AG08396 (cell line): ENCODE measurements at regions not wholly inside any gene's neighbourhood (a gene's known extent, or its start where the extent isn't known, plus 50 kb on each side); places are given as distances from the start of the nearest gene placed in this dataset.
"Not testable (repeated sequence)": the region's sequence is repeated elsewhere in the genome, so short reads cannot be mapped to it uniquely, and the experiment has no call there.

ENCODE experiments used
- DNase-seq: peaks from one replicate; pipeline ENCODE4 v3.0.0; 2012; ENCODE audit warnings: low spot score, mixed read lengths

DNA sequence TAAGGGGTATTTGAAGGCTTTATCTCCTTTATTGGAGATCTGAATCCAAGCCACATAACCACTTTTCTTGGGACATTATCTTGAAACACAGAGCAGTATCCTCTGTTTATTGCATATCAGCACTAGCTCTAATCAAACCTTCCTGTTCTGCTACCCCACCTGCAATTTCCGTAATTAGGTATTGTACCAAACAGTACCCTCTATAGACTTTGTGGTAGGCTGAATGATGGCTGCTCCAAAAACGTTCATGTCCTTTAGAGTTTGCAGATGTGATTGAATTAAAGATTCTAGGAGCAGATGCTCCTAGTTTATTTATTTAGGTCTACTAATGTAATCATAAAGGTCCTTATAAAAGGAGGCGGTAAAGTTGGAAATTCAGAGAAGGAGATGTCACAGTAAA, 573.0 kb upstream of the ATXN7L3B start:
- DNase-seq: no peak

DNA sequence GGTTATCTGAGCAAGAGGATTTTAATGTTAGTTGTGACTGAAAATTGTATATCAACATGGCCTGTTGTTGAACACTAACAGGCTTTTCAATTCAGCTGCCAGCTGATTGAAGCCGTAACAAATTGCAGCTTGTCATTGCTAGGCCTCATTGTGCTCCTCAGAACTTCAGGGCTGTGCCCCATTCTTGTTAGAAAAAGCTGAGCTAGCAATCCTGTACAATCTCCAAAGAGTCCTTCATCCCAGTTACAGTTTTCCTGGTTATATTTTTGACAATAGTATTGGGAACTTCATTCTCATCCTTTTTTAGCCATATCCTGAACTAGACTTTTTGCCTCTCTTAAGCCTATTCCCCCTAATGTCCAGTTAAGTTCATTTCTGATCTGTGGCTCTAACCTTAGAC, 564.1 kb upstream of the ATXN7L3B start:
- DNase-seq: no peak

DNA sequence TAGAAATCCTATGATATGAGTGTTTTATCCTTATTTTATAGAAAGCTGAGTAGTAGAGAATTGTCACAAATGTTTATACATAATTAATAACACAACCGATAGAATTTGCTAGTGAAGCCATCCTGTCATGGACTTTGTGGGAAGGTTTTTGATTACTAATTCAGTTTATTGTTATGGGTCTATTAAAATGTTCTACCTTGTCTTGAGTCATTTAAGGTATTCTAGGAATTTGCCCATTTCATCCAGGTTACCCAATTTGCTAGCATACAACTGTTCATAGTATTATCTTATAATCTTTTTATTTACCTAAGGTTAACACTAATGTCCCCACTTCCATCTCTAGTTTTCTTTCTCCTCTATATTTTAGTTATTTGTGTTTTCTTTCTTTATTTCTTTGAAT, 553.1 kb upstream of the ATXN7L3B start:
- DNase-seq: no peak

DNA sequence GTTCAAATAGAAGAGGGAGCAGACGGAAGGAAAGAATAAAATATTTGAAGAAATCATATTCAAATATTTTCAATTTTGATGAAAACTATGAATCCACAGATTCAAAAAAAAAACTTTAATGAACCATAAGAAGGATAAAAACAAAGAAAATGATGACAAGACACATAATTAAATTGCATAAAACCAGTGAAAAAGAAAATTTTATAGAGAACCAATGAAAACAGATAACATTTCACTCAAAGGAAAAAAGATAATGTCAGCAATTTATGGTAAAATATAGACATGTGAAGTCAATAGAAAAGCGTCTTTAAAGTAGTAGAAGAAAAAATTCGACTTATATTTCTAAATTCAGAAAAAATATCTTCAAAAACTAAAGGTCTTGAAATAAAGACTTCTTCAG, 546.5 kb upstream of the ATXN7L3B start:
- no peak for DNase-seq

DNA sequence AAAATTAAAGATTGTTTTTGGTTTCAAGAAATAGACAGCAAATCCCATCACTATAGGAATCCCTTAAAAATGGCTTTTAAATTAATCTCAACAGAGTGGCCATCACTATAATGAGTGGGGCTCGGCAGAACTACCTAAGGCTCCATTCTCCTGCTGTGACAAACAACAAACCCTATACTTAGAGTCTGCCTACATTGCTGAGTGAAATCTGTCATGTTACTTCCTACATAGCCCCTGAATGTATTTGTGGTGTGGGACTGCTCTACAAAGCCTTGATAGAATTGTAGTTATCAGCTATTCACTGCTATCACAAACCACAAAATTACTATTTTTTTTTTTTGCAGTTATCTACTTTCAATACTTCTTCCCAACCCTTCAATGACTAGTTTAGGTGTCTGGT, 538.7 kb upstream of the ATXN7L3B start:
- no peak for DNase-seq

DNA sequence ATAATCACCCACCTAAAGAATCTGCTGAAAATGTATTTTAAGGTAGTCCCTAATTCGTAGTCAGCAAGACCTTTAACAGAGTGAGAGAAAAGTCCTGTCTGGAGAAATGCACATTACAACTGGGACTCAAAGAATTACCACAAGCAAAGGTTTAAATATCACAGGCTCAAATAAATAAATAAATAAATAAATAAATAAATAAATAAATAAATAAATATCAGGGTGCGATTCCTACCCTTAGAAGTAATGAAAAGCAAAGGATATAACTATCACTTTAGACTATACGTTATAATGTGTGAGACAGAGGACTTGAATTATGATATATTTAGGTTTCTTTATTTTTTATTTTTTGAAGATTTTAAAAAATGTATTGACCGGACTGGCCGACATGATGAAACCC, 522.5 kb upstream of the ATXN7L3B start:
- DNase-seq: no peak

DNA sequence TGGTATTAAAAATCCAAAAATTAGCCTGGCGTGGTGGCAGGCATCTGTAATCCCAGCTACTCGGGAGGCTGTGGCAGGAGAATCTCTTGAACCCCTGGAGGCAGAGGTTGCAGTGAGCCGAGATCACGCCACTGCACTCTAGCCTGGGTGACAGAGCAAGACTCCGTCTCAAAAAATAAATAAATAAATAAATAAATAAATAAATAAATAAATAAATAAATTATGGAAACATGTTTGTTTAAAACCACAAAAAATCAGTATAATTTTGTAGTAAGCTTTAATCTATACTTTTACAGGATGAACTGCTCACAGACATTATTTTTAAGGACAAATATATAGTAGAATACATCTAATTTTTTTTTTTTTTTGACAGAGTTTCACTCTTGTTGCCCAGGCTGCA, 521.3 kb upstream of the ATXN7L3B start:
- DNase-seq: not testable (repeated sequence)

DNA sequence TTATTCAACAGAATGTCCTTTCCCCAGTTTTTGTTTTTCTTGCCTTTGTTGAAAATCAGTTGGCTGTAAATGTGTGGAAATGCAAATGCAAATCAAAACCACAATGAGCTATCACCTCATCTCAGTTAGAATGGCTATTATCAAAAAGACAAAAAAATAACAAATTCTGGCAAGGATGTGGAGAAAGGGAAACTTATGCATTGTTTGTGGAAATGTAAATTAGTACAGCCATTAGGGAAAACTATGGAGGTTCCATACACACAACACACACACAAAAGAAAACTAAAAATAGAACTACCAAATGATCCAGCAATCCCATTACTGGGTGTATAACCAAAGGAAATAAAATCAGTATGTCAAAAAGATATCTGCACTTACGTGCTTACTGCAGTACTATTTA, 518.8 kb upstream of the ATXN7L3B start:
- DNase-seq: no peak

DNA sequence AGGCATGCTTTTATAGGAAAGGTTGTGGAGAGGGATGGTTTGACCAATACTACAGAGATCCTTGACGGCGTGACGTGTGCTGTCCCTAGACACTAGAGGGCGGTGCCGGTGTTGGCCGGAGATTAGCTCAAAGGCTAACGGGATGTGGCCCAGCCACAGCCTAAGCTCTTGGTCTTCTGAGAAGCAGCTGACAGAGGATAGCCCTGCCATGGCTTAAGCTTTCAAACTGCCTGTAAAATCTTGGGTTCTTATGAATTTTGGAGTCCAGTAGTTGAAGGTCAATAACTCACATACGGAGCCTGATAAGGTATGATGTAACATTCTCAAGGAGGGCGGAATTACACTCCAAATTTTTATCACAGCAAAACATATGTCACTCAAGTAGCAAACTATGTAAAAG, 515.7 kb upstream of the ATXN7L3B start:
- DNase-seq: peak; percentile 4

DNA sequence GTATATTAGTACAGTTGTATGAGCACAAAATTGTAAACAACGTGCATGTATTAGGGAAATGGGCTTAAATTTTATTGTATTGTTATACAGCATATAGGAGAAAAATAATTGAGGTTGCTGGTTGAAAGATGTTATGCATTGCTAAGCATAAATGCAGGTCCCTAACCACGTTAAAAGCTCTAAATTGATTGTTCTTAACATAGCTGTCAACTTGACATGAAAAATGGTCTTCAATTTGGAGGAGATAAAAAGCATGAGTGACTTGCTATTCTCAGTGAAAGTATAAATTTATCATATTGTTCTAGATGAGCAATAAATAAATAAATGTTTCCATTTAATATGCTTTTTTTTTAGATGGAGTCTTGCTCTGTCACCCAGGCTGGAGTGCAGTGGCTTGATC, 506.6 kb upstream of the ATXN7L3B start:
- DNase-seq: no peak

DNA sequence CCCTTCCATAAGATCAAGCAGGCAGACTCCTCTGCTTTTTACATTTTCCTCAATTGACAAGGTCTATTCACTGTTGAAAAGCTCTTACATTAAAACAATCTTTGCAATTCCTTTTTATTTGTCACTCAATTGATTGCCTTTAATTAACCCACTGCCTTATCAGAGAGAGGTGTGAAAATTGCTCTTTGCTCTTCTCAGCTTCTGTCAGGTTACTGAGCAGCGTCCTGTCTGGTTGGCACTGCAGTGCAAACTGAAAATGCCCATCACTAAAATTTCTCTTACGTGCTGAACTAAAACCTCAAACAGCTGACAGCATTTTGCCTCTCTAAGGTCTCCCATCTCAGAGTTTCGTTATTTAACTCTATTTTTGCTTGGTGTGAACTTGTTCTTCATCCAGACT, 504.1 kb upstream of the ATXN7L3B start:
- DNase-seq: no peak

DNA sequence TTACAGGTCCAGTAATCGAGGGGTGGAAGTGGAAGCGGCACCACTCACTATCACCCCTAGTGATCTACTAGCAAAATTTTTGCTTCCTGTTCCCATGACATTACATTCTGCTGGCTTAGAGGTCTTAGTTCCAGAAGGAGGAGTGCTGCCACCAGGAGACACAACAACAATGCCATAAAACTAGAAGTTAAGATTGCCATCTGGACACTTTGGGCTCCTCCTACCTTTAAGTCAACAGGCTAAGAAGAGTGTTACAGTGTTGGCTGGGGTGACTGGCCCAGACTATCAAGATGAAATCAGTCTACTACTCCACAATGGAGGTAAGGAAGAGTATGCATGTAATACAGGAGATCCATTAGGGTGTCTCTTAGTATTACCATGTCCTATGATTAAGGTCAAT, 498.5 kb upstream of the ATXN7L3B start:
- DNase-seq: not testable (repeated sequence)

DNA sequence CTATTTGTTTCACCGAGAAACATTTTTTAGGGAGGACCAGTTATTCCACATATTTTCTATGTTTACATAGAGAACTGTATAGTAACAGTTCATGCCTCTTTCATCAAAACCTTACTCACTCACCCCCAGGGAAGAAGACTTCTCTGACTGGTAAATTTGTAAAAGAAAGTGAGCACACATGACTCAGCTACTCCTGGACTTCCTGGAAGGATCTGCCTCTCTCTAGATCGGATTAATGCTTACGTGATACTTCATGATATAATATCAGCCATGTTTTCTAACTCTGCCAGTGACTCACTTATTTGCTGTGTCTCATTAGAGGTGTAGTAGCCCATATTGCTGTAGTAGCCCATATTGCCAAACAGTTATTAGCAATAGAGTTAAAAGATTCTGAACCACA, 494.3 kb upstream of the ATXN7L3B start:
- no peak for DNase-seq

DNA sequence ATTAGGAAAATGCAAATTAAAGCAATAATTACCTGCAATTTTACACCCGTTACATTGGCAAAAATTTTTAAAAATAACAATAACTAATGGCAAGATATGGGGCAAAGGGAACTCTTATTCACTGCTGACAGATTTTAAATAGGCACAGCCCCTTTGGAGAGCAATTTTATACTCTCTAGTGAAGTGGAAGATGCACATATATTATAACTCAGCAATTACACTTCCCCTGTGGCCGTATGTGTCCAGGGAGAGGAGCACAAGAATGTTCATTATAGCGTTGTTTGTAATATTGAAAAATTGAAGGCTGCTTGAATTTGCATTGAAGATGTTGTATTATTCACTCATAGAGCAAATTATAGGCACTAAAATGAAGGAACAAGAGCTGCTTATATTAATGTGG, 488.3 kb upstream of the ATXN7L3B start:
- no peak for DNase-seq

DNA sequence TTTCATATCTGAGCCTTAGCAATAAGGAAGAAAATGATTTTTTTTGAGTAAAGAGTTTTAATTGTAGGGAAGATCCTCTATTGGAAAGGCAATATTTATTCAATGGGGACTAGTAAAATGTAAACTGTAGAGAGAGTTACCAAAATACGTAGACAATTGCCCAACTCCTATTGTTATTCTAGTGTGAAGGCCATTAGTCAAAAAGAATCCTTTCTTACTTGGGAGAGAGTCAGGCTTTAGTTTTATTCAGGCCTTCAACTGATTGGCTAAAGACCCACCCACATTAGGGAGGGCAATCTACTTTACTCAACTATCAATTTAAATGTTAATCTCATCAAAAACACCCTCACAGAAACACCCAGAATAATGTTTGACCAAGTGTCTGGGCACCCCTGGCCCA, 485.8 kb upstream of the ATXN7L3B start:
- DNase-seq: no peak

DNA sequence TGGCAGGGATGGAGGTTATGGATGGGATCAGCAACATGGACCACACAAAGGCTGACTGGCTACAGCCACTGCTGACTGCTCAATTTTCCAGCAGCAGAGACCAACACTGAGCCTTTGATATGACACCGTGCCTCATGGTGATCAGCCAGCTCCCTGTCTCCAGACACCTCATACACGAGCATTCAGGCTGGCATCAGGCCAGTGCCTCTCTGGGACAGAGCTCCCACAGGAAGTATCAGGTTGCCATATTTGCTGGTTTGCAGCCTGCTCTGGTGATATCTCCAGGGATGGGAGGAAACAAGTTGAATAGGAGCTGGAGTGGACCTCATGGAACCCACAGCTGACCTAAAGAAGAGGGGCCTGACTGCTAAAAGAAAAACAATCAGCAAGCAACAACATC, 471.2 kb upstream of the ATXN7L3B start:
- no peak for DNase-seq

DNA sequence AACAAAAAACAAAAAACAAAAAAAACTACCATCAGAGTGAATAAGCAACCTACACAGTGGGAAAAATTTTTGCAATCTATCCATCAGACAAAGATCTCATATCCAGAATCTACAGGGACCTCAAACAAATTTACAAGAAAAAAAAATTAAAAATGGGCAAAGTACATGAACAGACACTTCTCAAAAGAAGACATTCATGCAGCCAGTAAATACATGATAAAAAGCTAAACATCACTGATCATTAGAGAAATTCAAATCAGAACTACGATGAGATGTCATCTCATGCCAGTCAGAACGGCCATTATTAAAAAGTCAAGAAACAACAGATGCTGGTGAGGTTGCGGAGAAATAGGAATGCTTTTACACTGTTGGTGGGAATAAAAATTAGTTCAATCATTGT, 466.5 kb upstream of the ATXN7L3B start:
- no peak for DNase-seq

DNA sequence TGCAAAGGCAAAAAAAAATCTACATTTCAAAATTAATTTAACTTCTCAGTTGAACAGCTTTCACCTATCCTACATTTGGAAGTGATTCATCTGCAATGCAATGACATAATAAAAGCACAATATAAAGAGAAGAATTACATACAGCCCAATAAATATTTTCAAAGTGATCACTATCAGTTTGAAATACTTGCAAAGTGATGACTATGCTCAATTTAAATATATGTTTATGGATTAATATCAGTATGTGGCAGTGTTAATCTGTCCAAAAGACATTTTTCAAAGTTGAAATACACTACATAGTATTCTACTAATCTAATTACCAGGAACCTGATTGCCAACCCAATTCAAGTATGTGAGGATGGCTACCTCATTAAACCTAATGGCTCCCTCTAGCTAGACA, 460.7 kb upstream of the ATXN7L3B start:
- DNase-seq: no peak

DNA sequence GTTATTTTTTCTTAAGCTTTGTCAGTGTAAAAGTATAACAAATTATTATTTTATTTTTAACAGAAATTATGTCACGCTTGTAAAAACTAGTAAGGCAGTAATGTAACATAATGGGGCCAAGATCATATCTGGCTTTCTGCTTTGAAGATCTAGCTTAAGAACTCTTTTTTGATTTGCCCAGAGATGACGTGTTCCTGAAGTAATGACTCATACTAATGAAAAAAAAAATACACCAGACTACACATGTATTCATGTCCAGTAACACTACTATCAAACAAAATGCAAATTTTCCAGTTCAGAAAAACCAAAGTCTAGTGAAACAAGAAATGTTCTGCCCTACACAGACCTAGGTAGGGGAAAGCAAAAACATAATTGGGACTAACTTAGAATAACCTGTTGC, 432.2 kb upstream of the ATXN7L3B start:
- no peak for DNase-seq

DNA sequence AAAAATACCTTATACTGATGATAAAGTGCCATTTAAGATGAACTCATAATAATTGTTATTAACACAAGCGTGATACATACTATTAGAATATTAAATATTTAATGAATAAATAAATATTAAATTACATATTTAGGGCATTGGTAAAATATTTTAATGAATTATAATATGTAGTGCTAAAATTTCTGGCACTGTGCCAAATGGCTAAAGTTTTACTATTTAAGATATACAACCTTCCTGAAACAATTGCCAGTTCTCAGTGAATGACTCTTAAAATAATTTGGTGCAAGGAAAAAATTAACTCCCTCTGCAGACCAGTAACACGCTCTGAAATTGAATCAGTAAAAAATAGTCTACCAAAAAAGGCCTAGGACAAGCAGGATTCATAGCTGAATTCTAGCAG, 428.9 kb upstream of the ATXN7L3B start:
- no peak for DNase-seq

DNA sequence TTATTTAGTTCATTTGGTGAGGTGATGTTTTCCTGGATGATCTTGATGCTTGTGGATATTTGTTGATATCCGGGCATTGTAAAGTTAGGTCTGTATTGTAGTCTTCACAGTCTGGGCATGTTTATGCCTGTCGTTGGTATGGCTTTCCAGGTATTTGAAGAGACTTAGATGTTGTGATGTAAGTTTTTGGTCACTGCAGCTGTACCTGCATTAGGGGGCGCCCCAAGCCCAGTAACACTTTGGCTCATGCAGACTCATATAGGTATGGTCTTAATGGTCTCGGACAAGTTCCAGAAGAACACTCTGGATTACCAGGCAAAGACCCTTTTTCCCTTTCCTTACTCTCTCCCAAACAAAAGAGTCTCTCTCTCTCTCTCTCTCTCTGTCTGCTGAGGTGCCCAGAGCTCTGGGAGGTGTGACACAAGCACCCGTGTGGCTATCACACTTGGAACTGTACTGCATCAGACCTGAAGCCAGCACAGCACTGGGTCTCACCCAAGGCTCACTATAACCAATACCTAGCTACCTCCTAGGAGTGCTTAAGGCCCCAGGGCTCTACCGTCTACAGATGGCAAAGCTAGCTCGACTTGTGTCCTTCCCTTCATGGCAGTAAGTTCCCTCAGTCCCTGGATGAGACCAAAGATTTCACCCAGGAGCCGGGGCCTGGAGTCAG, 425.8 kb upstream of the ATXN7L3B start:
- no peak for DNase-seq

DNA sequence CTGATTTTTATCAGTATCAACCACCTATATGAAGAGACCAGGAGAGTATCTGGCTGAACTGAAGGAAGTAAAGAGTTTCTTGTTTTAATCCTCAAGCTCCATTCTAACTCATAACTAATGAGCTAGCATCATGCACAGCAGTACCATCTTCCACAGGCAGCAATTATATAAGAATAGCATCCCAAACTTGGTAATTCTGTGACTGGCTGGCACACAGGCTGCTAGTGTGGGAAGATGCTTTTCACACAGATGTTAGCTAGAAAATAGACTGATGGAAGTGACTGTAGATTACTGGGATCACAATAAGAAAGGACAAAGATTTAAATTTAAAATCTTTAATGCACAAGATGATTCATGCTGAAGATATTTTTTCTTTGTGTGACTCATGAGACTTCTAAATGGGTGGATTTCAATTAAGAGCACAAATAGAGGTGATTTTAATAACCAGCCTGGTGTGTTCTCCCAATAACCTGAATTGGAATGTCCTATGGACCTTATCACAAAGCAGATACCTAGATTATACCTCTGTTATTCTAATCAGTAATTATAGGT, 417.7 kb upstream of the ATXN7L3B start:
- DNase-seq: no peak

DNA sequence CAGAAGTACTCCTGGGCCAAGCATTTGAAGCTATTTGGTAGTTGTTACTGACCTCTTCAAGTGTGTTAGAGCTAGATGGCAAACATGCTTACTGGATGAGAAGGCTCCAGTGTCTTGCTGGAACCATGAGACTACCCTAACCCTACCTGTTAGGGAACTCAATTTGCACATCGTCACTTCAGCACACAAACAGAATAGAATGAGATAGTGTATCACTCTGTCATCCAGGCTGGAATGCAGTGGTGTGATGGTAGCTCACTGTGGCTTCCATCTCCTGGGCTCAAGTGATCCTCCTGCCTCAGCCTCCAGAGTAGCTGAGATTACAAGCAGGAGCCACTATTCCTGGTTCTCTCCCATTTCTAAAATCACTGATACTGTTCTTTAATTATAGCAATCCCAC, 417.0 kb upstream of the ATXN7L3B start:
- no peak for DNase-seq

DNA sequence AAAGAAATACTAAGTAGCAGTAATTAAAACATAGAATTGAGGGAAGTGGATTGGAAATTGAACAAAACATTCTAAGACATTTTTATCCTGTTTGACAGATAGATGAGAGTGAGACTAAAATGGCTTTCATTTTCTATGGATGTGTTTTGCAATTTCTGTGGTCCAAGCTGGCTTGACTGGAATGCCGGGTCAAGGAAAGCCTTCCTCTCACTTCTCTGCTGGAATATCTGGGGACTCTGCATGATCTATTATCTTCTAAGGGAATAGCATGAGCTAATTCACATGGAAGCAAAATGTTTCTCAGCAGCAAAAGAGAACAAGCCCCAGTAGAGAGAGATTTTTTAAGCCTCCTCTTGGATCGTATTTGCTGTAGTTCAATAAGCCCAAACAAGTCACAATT, 407.9 kb upstream of the ATXN7L3B start:
- DNase-seq: no peak

DNA sequence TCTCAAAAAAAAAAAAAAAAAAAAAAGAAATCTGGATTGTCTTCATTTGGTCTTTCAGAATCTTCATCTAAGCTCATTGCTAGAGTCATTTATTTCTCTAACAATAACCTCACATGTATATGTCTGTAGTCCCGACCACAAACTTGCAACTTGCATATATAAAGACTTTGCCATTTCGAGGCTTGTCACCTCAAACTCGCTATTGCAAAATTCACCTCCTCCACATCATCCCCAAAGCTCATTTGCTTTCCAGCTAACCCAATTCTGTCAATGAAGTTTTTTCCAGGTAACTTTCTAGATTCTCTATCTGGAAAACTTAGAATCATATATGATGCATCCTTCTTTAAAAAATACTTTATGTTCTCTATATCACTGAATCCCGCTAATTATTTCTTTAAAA, 393.2 kb upstream of the ATXN7L3B start:
- no peak for DNase-seq
